Ectodermal cell (in vitro differentiated cells): ENCODE measurements at regions not wholly inside any gene's neighbourhood (a gene's known extent, or its start where the extent isn't known, plus 50 kb on each side); places are given as distances from the start of the nearest gene placed in this dataset.

Experiments used
- H3K27ac ChIP-seq: 2 replicates; pipeline ENCODE4 v1.7.0; 2013; ENCODE audit warnings: mild to moderate bottlenecking, low read depth, low read length; ENCODE audit not compliant: insufficient read depth, poor library complexity, severe bottlenecking
- H3K27me3 ChIP-seq: 2 replicates; pipeline ENCODE4 v1.7.0; 2013; ENCODE audit warnings: mild to moderate bottlenecking, low read length; ENCODE audit not compliant: insufficient read depth, control insufficient read depth, poor library complexity, severe bottlenecking
- H3K36me3 ChIP-seq: one replicate; pipeline ENCODE4 v1.7.0; 2013; ENCODE audit warnings: low read length; ENCODE audit not compliant: control insufficient read depth, insufficient read depth
- H3K4me1 ChIP-seq: one replicate; pipeline ENCODE4 v1.7.0; 2013; ENCODE audit warnings: low read length; ENCODE audit not compliant: control insufficient read depth, insufficient read depth
- H3K4me3 ChIP-seq: 2 replicates; pipeline ENCODE4 v1.7.0; 2013; ENCODE audit warnings: low read depth, low read length, control low read depth; ENCODE audit not compliant: insufficient read depth
- H3K9me3 ChIP-seq: 2 replicates; pipeline ENCODE4 v1.7.0; 2013; ENCODE audit warnings: mild to moderate bottlenecking, low read length, moderate library complexity; ENCODE audit not compliant: control insufficient read depth
- WGBS, 2 experiments: methylation state at CpG; one replicate each; pipeline ENCODE4 v1.1.7; 2013; ENCODE audit warnings: missing lambda C conversion rate in 2 of 2; 5-methylcytosine and 5-hydroxymethylcytosine counted together

DNA sequence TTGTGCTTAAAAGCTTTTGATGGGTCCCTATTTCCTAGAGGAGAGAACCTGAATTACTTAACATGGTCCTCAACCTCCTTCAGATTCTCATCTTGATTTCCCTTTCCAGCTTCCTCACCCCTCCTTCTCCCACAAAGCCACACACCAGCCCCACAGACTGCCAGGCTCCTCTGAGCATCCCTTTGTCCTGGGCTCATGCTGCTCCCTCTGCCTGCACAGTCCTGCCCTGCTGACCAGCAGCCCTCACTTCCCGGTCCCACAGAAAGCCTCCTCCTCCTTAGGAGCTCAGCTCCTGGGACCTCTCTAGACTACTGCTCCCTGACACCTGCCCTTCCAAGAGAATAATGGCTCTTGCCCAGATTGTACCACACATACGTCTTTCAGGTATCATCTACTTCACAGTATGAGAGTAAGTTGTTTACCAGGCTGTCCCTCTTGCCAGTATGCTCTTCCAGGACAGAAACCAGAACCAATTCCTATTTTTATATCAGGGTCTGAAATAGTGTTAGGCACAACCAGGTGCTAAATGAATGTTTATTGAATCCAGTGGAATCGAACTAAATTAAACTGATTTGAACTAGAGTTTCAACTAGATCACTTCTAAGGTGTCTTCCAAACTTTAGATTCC lies 373.4 kb downstream of the LMX1A start:
- H3K36me3 ChIP-seq, result no peaks in the 10 kb centered on the region
- WGBS, 2 experiments, result 57 to 61% methylated on average over 3 of the region's 3 CpGs
- H3K27me3 ChIP-seq, result peaks cover 6% of the 10 kb centered on the region
- H3K4me1 ChIP-seq, result peaks cover 11% of the 10 kb centered on the region
- H3K9me3 ChIP-seq, result no peaks in the 10 kb centered on the region
- H3K27ac ChIP-seq, result no peak overlapping the region
- no peak overlapping the region for H3K4me3 ChIP-seq

DNA sequence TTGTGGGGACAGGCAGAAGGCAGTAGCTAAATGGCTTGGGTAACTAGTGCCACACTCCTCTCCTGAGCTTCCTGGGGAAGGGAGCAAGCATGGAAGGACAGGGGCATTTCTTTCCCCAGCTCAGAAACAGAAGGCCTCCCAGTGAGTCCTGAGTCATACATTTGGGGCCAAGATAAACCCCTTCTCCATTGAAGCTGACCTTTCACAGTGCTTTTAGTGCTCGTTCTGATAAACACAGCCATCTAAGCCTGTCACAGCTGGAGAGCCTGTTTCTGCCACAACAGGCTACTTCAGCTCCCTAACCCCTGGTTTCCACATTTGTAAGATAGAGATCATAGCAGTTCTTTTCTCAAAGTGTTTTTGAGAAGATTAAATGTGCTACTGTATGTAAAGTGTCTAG lies 374.0 kb downstream of the LMX1A start:
- H3K9me3 ChIP-seq, result no peaks in the 10 kb centered on the region
- WGBS, 2 experiments, result 5 to 12% methylated on average over 1 of the region's 1 CpG
- peaks cover 11% of the 10 kb centered on the region for H3K4me1 ChIP-seq
- H3K27me3 ChIP-seq, result peaks cover 6% of the 10 kb centered on the region
- no peaks in the 10 kb centered on the region for H3K36me3 ChIP-seq
- no peak overlapping the region for H3K27ac ChIP-seq
- no peak overlapping the region for H3K4me3 ChIP-seq

DNA sequence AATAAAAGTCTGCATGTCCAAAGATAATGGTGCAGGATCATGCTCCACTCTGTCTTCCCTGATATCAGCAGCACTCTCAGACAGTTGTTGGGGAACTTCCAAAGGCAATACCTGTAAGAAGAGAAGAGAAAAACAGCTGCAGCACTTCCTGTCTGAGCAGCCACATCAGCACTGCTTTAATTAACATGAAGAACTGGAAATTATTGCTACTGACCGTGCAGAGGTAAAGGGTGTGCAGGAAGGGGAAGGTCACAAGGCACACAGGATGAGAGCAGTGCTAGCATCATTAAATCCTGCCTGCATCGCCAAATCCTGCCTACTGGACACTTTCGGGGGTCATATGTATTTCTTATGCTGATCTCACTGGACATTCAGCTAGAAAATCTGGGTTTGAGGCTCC lies 379.0 kb downstream of the LMX1A start:
- no peak overlapping the region for H3K4me3 ChIP-seq
- H3K27ac ChIP-seq, result no peak overlapping the region
- peaks cover 6% of the 10 kb centered on the region for H3K4me1 ChIP-seq
- no peaks in the 10 kb centered on the region for H3K36me3 ChIP-seq
- WGBS, 2 experiments, result 92 to 96% methylated on average over 3 of the region's 3 CpGs
- H3K9me3 ChIP-seq, result no peaks in the 10 kb centered on the region
- H3K27me3 ChIP-seq, result no peaks in the 10 kb centered on the region

DNA sequence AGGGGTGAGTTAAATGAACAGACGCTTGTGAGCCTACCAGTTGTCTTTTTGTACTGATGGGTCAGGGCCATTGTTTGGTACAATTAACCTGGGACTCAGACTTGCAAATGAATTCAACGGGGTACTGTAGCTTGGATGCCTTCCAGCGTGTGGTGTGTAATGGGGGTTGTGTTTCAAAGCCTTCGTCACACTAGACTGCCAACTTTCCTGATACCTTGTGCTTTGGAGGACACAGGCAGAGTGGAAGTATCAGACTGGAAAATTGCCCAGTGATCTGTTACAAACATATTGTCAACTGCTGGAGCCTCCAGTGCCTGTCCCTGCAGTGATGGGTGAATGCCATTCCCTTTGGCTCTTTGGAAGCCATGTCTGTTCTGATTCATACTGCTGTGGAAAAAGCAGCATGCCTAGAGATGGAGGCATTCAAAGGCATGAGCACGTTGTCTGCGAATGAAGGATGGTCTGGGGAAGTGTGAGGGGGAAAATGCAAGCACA lies 384.5 kb downstream of the LMX1A start:
- Histone ChIP-seq H3K36me3 (no peaks in the 10 kb centered on the region), H3K27me3 (no peaks in the 10 kb centered on the region), H3K27ac (no peak overlapping the region), H3K4me1 (no peaks in the 10 kb centered on the region), H3K9me3 (no peaks in the 10 kb centered on the region), H3K4me3 (no peak overlapping the region)
- WGBS, 2 experiments, result 79 to 86% methylated on average over 6 of the region's 6 CpGs

DNA sequence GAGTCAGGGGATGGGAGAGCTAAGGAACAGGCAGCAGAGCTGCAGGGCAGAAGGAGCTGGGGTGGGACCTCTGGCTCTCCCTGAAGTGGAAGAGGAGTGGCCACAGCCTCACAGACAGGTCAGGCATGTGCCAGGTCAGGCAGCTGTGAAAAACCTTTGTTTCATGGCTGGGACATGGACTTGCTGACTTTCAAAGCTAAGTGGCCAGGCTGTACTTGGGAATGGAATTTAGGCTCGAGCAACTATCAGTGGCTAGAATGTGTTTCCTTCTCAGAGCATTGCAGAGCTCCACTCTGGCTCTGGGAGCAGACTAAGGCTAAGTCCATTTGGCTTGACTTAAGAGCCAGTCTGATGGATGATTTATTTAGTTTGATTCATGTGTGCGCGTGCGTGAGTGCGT lies 385.1 kb downstream of the LMX1A start:
- Histone ChIP-seq H3K4me3 (no peak overlapping the region), H3K9me3 (no peaks in the 10 kb centered on the region), H3K27me3 (no peaks in the 10 kb centered on the region), H3K27ac (no peak overlapping the region), H3K4me1 (no peaks in the 10 kb centered on the region), H3K36me3 (no peaks in the 10 kb centered on the region)
- 97 to 98% methylated on average over 5 of the region's 5 CpGs for WGBS, 2 experiments

DNA sequence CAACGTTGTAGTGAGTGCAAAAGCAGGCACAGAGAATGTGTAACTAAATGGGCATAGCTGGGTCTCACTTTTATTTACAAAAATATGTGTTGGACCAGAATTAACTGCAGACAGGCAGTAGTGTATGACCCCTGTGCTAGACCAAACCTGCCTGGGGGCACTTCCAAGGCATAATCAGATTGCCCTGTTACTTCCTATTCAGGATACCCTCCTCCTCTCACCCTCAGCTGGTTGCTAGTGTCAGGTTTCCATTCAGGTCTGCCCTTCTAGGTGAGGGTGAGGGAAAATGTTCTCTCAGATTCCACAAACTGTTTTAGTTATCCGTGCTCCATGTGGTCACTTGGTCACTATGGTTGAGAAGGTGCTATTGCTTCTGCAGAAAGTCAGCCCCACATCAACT lies 387.3 kb downstream of the LMX1A start:
- 59 to 79% methylated on average over 2 of the region's 2 CpGs for WGBS, 2 experiments
- Histone ChIP-seq H3K27me3 (no peaks in the 10 kb centered on the region), H3K27ac (no peak overlapping the region), H3K9me3 (no peaks in the 10 kb centered on the region), H3K36me3 (no peaks in the 10 kb centered on the region), H3K4me3 (no peak overlapping the region), H3K4me1 (no peaks in the 10 kb centered on the region)

DNA sequence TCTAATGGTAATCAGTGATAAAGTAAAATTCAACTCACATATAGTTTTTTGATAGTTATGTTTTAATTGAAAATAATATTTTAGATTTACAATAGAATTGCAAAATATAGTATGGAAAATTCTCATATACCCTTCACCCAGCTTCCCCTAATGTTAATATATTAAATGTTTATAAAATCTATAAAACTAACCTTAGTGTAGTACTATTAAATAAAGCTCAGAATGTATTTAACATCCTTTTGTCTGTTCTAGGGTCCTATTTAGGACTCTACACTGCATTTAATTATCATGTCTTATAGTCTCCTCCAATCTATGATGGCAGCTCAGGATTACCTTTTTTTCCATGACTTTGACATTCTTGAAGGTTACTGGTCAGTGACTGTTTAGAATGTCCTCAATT lies 389.2 kb downstream of the LMX1A start:
- Histone ChIP-seq H3K36me3 (no peaks in the 10 kb centered on the region), H3K4me3 (no peak overlapping the region), H3K9me3 (no peaks in the 10 kb centered on the region), H3K4me1 (no peaks in the 10 kb centered on the region), H3K27ac (no peak overlapping the region), H3K27me3 (no peaks in the 10 kb centered on the region)

DNA sequence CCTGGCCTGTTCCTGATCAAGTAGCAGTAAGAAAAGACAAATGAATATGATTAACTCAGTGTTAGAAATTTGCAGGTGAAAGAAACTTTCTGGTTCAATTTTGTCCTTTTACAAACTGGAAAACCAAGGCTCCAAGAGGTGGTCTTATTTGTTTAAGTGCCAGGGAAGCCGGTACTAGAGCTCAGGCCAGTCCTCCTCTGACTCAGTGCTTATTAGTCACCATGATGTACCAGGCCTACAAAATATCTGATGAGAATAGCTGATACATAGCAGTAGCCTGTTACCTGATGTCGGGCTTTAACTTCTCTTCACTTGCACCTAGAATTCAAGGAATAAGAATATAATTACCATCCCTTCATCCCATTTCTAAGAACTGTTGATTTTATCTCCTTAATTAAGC lies 394.8 kb downstream of the LMX1A start:
- Histone ChIP-seq H3K36me3 (no peaks in the 10 kb centered on the region), H3K9me3 (no peaks in the 10 kb centered on the region), H3K27me3 (no peaks in the 10 kb centered on the region), H3K27ac (no peak overlapping the region), H3K4me3 (no peak overlapping the region), H3K4me1 (no peaks in the 10 kb centered on the region)
- WGBS, 2 experiments, result 89 to 94% methylated on average over 2 of the region's 2 CpGs

DNA sequence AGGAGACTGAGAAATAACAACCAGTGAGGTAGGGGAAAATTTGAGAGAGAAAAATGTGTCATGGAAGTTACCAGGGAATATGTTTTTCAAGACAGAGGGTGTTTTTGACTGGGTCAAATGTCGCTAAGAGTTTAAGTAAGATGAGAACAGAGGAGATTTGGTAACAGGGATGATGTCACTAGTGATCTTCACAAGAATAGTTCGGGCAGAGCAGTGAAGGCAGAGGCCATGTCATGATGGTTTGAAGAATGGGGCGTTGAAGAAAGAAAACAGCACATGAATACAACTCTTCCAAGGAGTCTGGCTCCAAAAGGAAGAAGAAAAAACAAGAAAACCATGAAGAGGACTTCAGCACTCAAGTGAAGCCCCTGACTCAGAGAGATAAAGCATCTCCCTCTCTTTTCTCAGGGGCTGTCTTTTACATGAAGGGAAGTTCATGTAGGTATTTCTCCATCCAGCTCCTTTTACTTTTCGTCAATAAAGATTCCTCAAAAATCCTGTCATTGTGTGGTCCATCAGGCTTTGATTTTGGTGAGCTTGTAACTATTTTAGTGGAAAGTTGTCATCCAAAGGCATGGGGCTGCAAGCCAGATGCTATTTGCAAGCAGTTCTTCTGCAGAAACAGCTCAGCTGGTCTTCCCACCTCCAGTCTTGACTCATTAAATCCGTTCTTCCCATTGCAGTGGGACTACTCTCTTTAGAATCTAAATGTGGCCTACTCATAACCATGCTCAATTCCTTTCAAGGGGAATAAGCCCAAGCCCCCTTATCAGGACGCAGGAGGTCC lies 397.3 kb downstream of the LMX1A start:
- 91 to 92% methylated on average over 5 to 6 of the region's 6 CpGs for WGBS, 2 experiments
- H3K36me3 ChIP-seq, result no peaks in the 10 kb centered on the region
- no peaks in the 10 kb centered on the region for H3K4me1 ChIP-seq
- H3K4me3 ChIP-seq, result no peak overlapping the region
- H3K27me3 ChIP-seq, result no peaks in the 10 kb centered on the region
- H3K27ac ChIP-seq, result no peak overlapping the region
- no peaks in the 10 kb centered on the region for H3K9me3 ChIP-seq

DNA sequence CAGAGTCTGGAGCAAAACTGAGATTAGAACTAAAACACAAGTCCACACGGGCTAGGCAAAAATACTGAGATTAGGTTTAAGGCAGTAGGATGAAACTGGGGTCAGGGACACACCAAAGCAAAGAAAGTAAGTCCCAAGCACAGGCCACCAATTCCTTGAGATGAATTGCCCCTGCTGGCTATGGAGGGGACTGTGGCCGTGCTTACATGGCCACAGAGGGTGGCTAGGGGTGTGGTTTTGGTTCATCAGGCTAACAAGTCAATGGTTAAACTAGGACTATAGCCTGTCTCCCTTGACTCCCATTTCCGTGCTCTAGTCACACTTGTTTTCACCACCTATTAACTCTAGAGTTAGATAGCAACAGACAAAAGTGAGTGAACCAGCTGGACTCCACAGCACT lies 394.8 kb downstream of the PBX1 start:
- no peaks in the 10 kb centered on the region for H3K9me3 ChIP-seq
- no peak overlapping the region for H3K4me3 ChIP-seq
- no peak overlapping the region for H3K27ac ChIP-seq
- 72 to 88% methylated on average over 3 of the region's 3 CpGs for WGBS, 2 experiments
- H3K4me1 ChIP-seq, result no peaks in the 10 kb centered on the region
- no peaks in the 10 kb centered on the region for H3K36me3 ChIP-seq
- no peaks in the 10 kb centered on the region for H3K27me3 ChIP-seq
